CD4-positive, CD25-positive, alpha-beta regulatory T cell (primary cell): ENCODE measurements at regions not wholly inside any gene's neighbourhood (a gene's known extent, or its start where the extent isn't known, plus 50 kb on each side); places are given as distances from the start of the nearest gene placed in this dataset.

Source experiments
- ATAC-seq, 2 donors: fragments of 150-1000 bp; cut with Tn5 transposase; one replicate each; pipeline ENCODE4 v1.10.0; 2021; ENCODE audit warnings: low read depth in 2 of 2, moderate number of reproducible peaks in 2 of 2, moderate library complexity in 1 of 2
- DNase-seq, 3 donors: peaks; one replicate each; pipeline versions ENCODE4 v3.0.0 to v3.0.0-alpha.2; 2012 to 2022; ENCODE audit warnings: mixed read lengths in 1 of 3
- H3K27ac ChIP-seq: one replicate; pipeline ENCODE4 v1.7.0; 2013; ENCODE audit warnings: mild to moderate bottlenecking, low read length; ENCODE audit not compliant: insufficient read depth, poor library complexity, severe bottlenecking
- H3K27me3 ChIP-seq: one replicate; pipeline ENCODE4 v1.7.0; 2013; ENCODE audit warnings: low read length; ENCODE audit not compliant: control insufficient read depth, insufficient read depth
- H3K36me3 ChIP-seq: one replicate; pipeline ENCODE4 v1.7.0; 2013; ENCODE audit warnings: mild to moderate bottlenecking, low read length, moderate library complexity; ENCODE audit not compliant: control insufficient read depth, insufficient read depth
- H3K4me1 ChIP-seq: 2 replicates; pipeline ENCODE4 v1.7.0; 2013; ENCODE audit warnings: mild to moderate bottlenecking, low read length; ENCODE audit not compliant: insufficient read depth, control insufficient read depth, poor library complexity, severe bottlenecking
- H3K4me3 ChIP-seq: one replicate; pipeline ENCODE4 v1.7.0; 2013; ENCODE audit warnings: low read depth, mild to moderate bottlenecking, low read length, moderate library complexity
- H3K9me3 ChIP-seq, 2 experiments: 1 replicate in 1 of 2; 2 replicates in 1 of 2; pipeline ENCODE4 v1.7.0; 2013; ENCODE audit warnings: low read length in 2 of 2, mild to moderate bottlenecking in 1 of 2, moderate library complexity in 1 of 2; ENCODE audit not compliant: control insufficient read depth in 2 of 2
- H3K27ac Mint-ChIP-seq, 3 donors: one replicate each; pipeline ENCODE4 v1.8.0; 2020 to 2022; ENCODE audit warnings: mild to moderate bottlenecking in 3 of 3, mixed read lengths in 3 of 3, moderate library complexity in 2 of 3
- H3K27me3 Mint-ChIP-seq: one replicate; pipeline ENCODE4 v1.8.0; 2022; ENCODE audit warnings: mild to moderate bottlenecking, mixed read lengths
- H3K36me3 Mint-ChIP-seq: one replicate; pipeline ENCODE4 v1.8.0; 2020; ENCODE audit warnings: mixed read lengths
- H3K4me1 Mint-ChIP-seq, 4 donors: one replicate each; pipeline ENCODE4 v1.8.0; 2020 to 2022; ENCODE audit warnings: mixed read lengths in 4 of 4, mild to moderate bottlenecking in 1 of 4
- H3K4me3 Mint-ChIP-seq, 4 donors: one replicate each; pipeline ENCODE4 v1.8.0; 2020 to 2022; ENCODE audit warnings: mild to moderate bottlenecking in 4 of 4, mixed read lengths in 4 of 4, moderate library complexity in 3 of 4
- H3K9me3 Mint-ChIP-seq, 7 donors: one replicate each; pipeline ENCODE4 v1.8.0; 2020 to 2022; ENCODE audit warnings: mixed read lengths in 7 of 7, mild to moderate bottlenecking in 3 of 7, moderate library complexity in 2 of 7

DNA sequence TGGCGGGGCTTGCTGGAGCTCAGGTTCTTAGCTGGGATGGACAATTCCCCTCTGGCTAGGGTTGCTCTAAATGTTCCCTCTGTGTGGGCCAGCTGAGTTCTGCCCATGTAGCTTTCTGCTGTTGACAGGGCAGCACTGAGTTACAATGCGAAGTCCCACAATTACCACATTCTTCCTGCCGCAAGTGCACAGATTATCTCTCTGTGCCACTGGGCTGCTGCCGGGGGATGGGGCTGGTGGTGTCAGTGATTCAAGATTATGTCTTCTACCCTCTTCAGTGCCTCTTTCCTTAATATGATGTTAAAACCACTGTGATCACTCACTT, 708.1 kb downstream of the SLC4A3 start:
- Mint-ChIP-seq H3K27ac (no peak overlapping the region), H3K36me3 (no peaks in the 10 kb centered on the region), H3K4me1 (no peaks in the 10 kb centered on the region), H3K4me3 (no peak overlapping the region), H3K9me3 (peaks cover 0 to 20% (median 4%) of the 10 kb centered on the region in 7 donors), H3K27me3 (no peaks in the 10 kb centered on the region)
- ATAC-seq = no peak
- DNase-seq = no peak
- Histone ChIP-seq H3K9me3 (no peaks in the 10 kb centered on the region), H3K4me3 (no peak overlapping the region), H3K4me1 (no peaks in the 10 kb centered on the region), H3K27me3 (no peaks in the 10 kb centered on the region), H3K27ac (no peak overlapping the region), H3K36me3 (no peaks in the 10 kb centered on the region)

DNA sequence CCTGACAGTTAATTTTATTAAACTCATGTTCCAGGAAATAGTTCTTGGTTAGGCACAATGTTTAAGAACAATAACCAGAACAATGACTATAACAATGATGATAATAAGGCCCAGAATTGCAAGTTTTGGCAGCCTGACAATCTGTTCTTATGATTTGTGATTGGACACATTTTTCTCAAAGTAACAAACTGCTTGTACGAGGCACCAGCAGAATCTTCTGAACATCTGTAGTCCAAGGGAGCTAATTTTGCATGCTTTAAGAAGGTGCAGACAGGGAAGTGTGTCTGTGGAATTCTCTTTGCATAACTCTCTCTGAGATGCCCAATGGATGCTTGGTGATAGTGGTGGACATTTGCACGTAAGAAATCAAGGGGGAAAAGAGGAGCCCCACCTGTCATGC, 709.3 kb downstream of the SLC4A3 start:
- Histone ChIP-seq H3K36me3 (no peaks in the 10 kb centered on the region), H3K9me3 (no peaks in the 10 kb centered on the region), H3K27ac (no peak overlapping the region), H3K27me3 (no peaks in the 10 kb centered on the region), H3K4me3 (no peak overlapping the region), H3K4me1 (no peaks in the 10 kb centered on the region)
- no peak for ATAC-seq
- Mint-ChIP-seq H3K9me3 (peaks cover 0 to 13% (median 4%) of the 10 kb centered on the region in 7 donors), H3K27me3 (no peaks in the 10 kb centered on the region), H3K4me1 (no peaks in the 10 kb centered on the region), H3K4me3 (no peak overlapping the region), H3K27ac (no peak overlapping the region), H3K36me3 (no peaks in the 10 kb centered on the region)
- DNase-seq = no peak

DNA sequence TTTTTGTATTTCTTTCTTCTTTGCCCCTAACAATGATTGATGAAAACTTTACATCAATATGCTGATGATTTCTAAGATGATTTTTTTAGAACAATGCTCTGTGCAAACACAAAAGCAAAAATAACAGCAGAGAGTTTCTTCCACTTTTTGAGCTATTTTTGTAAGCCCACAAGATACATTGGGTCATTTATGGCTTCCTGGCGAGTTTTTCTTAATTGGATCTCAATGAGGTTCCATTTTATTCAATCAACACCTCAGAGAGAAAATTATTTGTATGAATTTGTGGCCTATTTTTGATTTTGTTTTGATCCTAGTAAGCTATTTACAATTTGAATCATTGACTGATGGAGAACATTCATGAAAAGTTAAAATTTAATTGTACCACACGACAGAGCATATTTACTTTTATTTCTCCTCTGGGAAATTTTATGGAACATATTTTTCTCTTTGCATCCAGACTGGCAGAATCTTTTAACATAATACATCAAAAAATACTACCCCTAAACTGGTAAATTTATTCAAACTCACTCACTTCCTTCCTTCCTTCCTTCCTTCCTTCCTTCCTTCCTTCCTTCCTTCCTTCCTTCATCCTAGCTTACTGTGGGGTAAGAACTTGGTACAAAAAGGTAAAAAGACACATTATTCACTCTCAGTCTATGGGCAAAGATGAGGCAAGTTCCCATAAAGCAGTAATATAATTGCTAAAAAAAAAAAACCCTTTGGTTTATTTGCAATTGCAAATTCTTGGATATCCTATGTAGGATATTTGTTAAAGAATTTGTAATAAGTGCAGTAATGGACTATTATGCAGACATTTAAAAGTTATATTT, 710.4 kb downstream of the SLC4A3 start:
- no peak overlapping the region for H3K4me3 Mint-ChIP-seq
- H3K27ac Mint-ChIP-seq = no peak overlapping the region
- H3K4me1 ChIP-seq = no peaks in the 10 kb centered on the region
- no peak overlapping the region for H3K4me3 ChIP-seq
- H3K36me3 Mint-ChIP-seq = no peaks in the 10 kb centered on the region
- no peaks in the 10 kb centered on the region for H3K27me3 Mint-ChIP-seq
- H3K27ac ChIP-seq = no peak overlapping the region
- H3K4me1 Mint-ChIP-seq = no peaks in the 10 kb centered on the region
- no peaks in the 10 kb centered on the region for H3K27me3 ChIP-seq
- H3K36me3 ChIP-seq = no peaks in the 10 kb centered on the region
- ATAC-seq (no peak), DNase-seq (no peak)
- no peaks in the 10 kb centered on the region for H3K9me3 ChIP-seq
- H3K9me3 Mint-ChIP-seq = peaks cover 0 to 5% (median 3%) of the 10 kb centered on the region in 7 donors

DNA sequence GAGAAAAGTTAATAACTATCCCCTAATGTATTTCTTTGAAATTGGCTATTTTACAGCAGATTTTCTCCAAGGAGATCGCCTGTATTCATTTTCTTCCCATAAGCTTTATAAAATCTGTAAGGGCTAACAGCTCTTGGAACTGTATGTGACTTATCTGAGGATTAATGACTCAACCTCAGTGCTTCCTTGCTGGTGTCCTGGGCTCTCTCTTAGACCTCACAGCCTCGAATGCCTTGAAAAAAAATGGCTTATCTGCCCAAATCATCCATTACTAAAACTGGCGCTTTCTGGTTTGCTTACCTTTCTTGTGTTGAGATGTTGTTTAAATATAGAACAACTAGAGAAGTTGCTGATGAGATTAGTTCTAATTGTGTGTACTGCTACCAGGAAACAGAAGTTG, 713.6 kb downstream of the SLC4A3 start:
- Mint-ChIP-seq H3K9me3 (peaks cover 0 to 9% (median 2%) of the 10 kb centered on the region in 7 donors), H3K27me3 (no peaks in the 10 kb centered on the region), H3K4me1 (no peaks in the 10 kb centered on the region), H3K36me3 (no peaks in the 10 kb centered on the region), H3K27ac (no peak overlapping the region), H3K4me3 (no peak overlapping the region)
- DNase-seq = no peak
- Histone ChIP-seq H3K36me3 (no peaks in the 10 kb centered on the region), H3K27me3 (no peaks in the 10 kb centered on the region), H3K4me1 (no peaks in the 10 kb centered on the region), H3K9me3 (no peaks in the 10 kb centered on the region), H3K27ac (no peak overlapping the region), H3K4me3 (no peak overlapping the region)
- no peak for ATAC-seq

DNA sequence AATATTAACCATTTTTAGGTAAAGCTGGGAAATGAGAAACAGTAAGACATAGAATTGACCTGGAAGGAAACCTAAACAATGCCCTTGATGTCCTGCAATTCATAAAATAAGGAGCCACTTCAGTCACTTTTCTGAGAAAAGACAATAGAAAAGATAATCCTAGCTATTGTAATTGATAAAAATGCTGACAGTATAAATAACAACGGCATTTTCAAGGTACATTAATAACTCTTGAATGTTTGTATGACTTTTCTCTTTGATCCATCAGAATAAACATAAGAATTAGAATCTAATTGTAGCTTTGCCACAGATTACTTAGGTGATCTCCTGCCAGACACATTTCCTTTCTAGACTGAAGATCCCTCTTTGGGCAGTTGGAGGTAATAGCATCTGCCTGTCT, 719.5 kb downstream of the SLC4A3 start:
- peaks cover 0 to 8% (median 2%) of the 10 kb centered on the region in 7 donors for H3K9me3 Mint-ChIP-seq
- DNase-seq (no peak), ATAC-seq (no peak)
- H3K27ac Mint-ChIP-seq = no peak overlapping the region
- Histone ChIP-seq H3K9me3 (no peaks in the 10 kb centered on the region), H3K4me3 (no peak overlapping the region), H3K4me1 (no peaks in the 10 kb centered on the region), H3K27ac (no peak overlapping the region), H3K36me3 (no peaks in the 10 kb centered on the region), H3K27me3 (no peaks in the 10 kb centered on the region)
- no peaks in the 10 kb centered on the region for H3K36me3 Mint-ChIP-seq
- H3K4me3 Mint-ChIP-seq = no peak overlapping the region
- no peaks in the 10 kb centered on the region for H3K4me1 Mint-ChIP-seq
- H3K27me3 Mint-ChIP-seq = no peaks in the 10 kb centered on the region

DNA sequence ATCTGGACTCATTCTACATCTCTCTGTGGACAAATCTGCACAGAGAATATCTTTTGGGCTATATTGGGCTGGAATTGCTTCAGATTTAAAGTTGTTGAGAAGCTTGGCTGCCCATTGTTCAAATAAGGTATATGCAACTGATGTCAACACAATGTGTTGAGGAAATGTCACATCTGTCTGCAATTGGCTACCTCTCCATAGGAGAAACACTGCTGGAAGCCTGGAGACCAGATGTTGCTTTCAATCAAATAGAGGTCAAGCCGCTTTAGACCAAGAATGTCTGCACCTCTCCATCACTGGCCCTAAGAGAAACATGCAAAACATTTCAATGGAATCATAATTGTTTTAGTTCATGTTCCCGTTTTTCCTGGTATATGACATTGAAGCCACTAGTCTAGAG, 720.2 kb downstream of the SLC4A3 start:
- no peak for DNase-seq
- ATAC-seq = no peak
- H3K27me3 Mint-ChIP-seq = no peaks in the 10 kb centered on the region
- Histone ChIP-seq H3K4me3 (no peak overlapping the region), H3K4me1 (no peaks in the 10 kb centered on the region), H3K9me3 (no peaks in the 10 kb centered on the region), H3K27ac (no peak overlapping the region), H3K27me3 (no peaks in the 10 kb centered on the region), H3K36me3 (no peaks in the 10 kb centered on the region)
- H3K4me1 Mint-ChIP-seq = no peaks in the 10 kb centered on the region
- no peak overlapping the region for H3K27ac Mint-ChIP-seq
- H3K36me3 Mint-ChIP-seq = no peaks in the 10 kb centered on the region
- H3K9me3 Mint-ChIP-seq = peaks cover 0 to 8% (median 5%) of the 10 kb centered on the region in 7 donors
- no peak overlapping the region for H3K4me3 Mint-ChIP-seq

DNA sequence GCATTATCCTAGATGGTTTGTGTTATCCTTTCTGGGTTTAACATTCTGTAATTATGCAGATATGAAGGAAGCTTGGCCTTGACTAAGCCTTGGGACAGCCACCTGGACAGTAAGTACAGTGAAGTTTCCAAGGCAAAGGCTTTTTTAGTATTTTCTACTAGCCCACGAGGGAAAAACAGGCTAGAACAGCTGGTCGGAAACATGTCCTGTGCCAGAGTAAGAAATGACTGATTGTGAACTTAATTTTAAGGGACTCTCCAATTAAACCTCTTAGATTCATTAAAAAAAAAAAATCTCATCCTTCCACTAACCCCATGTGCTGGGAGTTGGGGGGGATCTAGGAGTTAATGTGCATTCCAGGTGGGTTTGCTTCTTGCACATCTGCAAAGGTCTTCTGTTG, 720.8 kb downstream of the SLC4A3 start:
- H3K27me3 Mint-ChIP-seq = no peaks in the 10 kb centered on the region
- H3K27ac Mint-ChIP-seq = no peak overlapping the region
- no peaks in the 10 kb centered on the region for H3K4me1 Mint-ChIP-seq
- ATAC-seq (no peak), DNase-seq (no peak)
- Histone ChIP-seq H3K4me1 (no peaks in the 10 kb centered on the region), H3K27me3 (no peaks in the 10 kb centered on the region), H3K4me3 (no peak overlapping the region), H3K36me3 (no peaks in the 10 kb centered on the region), H3K27ac (no peak overlapping the region), H3K9me3 (no peaks in the 10 kb centered on the region)
- H3K9me3 Mint-ChIP-seq = peaks cover 0 to 8% (median 5%) of the 10 kb centered on the region in 7 donors
- no peaks in the 10 kb centered on the region for H3K36me3 Mint-ChIP-seq
- H3K4me3 Mint-ChIP-seq = no peak overlapping the region

DNA sequence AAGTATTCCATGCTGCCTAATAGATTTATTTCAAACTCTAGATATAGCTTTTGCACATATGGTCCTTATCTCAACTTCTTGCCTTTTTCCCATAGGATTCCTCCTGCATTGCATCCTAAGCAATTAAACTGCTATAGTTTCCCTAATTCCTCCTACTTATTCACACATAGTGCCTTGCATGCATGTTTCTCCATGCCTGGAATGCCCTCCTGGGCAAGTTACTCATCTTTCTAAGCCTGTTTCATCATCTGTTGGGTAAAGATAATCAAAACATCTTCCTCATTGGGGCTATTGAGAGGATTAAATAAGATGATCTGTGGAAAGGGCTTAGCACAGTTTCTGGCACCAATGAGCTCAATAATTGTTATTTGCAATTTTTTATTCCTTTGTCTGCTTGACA, 726.5 kb downstream of the SLC4A3 start:
- Mint-ChIP-seq H3K4me1 (no peaks in the 10 kb centered on the region), H3K9me3 (peaks cover 0 to 5% (median 2%) of the 10 kb centered on the region in 7 donors), H3K36me3 (no peaks in the 10 kb centered on the region), H3K27ac (no peak overlapping the region), H3K4me3 (no peak overlapping the region), H3K27me3 (no peaks in the 10 kb centered on the region)
- H3K36me3 ChIP-seq = no peaks in the 10 kb centered on the region
- H3K27ac ChIP-seq = no peak overlapping the region
- DNase-seq (no peak), ATAC-seq (no peak)
- H3K4me3 ChIP-seq = no peak overlapping the region
- no peaks in the 10 kb centered on the region for H3K4me1 ChIP-seq
- no peaks in the 10 kb centered on the region for H3K9me3 ChIP-seq
- no peaks in the 10 kb centered on the region for H3K27me3 ChIP-seq
